ENCODE measurements at regions not wholly inside any gene's neighbourhood (a gene's known extent, or its start where the extent isn't known, plus 50 kb on each side); places are given as distances from the start of the nearest gene placed in this dataset.

DNA sequence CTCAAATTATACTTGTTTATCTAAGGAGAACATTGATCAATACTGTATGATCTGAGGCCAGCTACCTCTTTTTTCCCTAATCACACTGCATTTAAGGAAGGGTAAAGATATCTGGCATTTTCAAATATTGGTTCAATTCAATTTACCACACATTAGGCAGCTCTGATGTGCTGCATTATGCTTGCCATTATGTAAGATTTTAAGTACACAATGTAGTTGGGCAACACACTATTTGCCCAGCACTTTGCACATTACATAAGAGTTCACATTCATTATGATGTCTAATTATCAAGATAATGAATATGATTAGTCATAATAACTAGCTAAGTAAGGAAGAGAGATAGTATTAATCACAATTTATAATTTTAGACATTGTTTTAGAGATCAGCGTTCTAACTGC is 196.3 kb downstream of the BCHE start:
- Histone ChIP-seq H3K36me3 (ENCODE audit: low read depth) (no peaks in the 10 kb centered on the region), H3K9me3 (no peaks in the 10 kb centered on the region), H3K4me1 (ENCODE audit: low read depth) (no peaks in the 10 kb centered on the region), H3K4me3 (no peak overlapping the region)
- intact Hi-C loops (cut with DNase I, micrococcal nuclease) = no loop called here
- ATAC-seq = no peak
- TF ChIP-seq, protein P1, sequence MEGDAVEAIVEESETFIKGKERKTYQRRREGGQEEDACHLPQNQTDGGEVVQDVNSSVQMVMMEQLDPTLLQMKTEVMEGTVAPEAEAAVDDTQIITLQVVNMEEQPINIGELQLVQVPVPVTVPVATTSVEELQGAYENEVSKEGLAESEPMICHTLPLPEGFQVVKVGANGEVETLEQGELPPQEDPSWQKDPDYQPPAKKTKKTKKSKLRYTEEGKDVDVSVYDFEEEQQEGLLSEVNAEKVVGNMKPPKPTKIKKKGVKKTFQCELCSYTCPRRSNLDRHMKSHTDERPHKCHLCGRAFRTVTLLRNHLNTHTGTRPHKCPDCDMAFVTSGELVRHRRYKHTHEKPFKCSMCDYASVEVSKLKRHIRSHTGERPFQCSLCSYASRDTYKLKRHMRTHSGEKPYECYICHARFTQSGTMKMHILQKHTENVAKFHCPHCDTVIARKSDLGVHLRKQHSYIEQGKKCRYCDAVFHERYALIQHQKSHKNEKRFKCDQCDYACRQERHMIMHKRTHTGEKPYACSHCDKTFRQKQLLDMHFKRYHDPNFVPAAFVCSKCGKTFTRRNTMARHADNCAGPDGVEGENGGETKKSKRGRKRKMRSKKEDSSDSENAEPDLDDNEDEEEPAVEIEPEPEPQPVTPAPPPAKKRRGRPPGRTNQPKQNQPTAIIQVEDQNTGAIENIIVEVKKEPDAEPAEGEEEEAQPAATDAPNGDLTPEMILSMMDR (IDR thresholded peaks at IDR 0.05) = no peak
- DNase-seq = no peak

DNA sequence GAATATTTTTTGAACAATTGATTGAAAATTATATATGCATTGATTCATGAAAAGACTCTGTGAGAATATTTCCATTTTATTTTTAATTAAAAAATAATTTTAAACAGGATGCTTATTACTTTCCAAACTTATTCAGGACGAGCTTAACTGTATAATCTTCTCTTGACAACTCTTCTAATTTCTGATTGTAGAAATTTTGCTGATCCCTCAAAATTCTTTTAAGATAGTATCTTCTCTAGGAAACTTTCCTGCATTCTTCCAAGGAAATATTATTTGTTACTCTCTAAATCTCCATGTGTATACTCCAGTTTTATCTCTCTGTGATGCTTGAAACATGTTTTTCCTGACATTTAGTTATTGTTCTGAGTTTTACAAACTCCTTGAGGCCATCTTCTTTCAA is 197.2 kb downstream of the BCHE start:
- intact Hi-C loops (cut with DNase I, micrococcal nuclease) = no loop called here
- no peak for DNase-seq
- Histone ChIP-seq H3K4me3 (no peak overlapping the region), H3K4me1 (ENCODE audit: low read depth) (no peaks in the 10 kb centered on the region), H3K36me3 (ENCODE audit: low read depth) (no peaks in the 10 kb centered on the region), H3K9me3 (no peaks in the 10 kb centered on the region)
- TF ChIP-seq, protein P1 (IDR thresholded peaks at IDR 0.05) = no peak
- no peak for ATAC-seq

DNA sequence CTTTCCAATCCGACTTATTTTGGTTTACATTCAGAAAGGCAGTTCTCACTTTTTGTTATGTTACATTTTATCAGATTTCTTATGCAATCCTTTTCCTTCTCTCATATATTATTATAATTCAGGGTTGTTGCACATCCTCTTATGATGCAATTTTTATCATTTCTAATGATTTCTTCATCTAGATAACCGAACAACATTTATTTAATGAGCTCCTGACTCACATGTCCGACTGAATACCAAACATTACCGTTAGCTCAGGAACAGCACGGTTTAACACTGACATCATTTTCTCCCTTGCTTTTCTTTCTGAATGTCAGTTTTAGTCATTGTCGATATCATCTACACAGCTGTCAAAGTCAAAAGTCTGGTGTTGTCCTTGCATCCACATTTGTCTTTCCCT is 199.2 kb downstream of the BCHE start:
- Histone ChIP-seq H3K9me3 (no peaks in the 10 kb centered on the region), H3K4me3 (no peak overlapping the region), H3K4me1 (ENCODE audit: low read depth) (no peaks in the 10 kb centered on the region), H3K36me3 (ENCODE audit: low read depth) (no peaks in the 10 kb centered on the region)
- TF ChIP-seq, protein P1 (IDR thresholded peaks at IDR 0.05) = no peak
- no peak for ATAC-seq
- DNase-seq = no peak
- intact Hi-C loops (cut with DNase I, micrococcal nuclease) = no loop called here

DNA sequence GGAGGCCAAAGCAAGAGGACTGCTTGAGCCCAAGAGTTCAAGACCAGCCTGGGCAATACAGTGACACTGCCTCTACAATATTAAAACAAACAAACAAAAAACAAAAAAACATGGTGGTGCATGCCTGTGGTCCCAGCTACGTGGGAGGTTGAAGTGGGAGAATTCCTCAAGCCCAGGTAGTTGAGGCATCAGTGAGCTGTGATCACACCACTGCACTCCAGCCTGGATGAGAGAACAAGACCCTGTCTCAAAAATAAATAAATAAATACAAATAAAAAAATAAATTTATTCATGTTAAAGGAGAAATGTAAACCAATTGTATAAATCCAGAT is 200.6 kb downstream of the BCHE start:
- H3K4me1 ChIP-seq (ENCODE audit: low read depth) = no peaks in the 10 kb centered on the region
- no peak for DNase-seq
- intact Hi-C loops (cut with DNase I, micrococcal nuclease) = no loop called here
- no peak overlapping the region for H3K4me3 ChIP-seq
- no peaks in the 10 kb centered on the region for H3K36me3 ChIP-seq (ENCODE audit: low read depth)
- H3K9me3 ChIP-seq = no peaks in the 10 kb centered on the region
- TF ChIP-seq, protein P1 (IDR thresholded peaks at IDR 0.05) = no peak
- no peak for ATAC-seq

DNA sequence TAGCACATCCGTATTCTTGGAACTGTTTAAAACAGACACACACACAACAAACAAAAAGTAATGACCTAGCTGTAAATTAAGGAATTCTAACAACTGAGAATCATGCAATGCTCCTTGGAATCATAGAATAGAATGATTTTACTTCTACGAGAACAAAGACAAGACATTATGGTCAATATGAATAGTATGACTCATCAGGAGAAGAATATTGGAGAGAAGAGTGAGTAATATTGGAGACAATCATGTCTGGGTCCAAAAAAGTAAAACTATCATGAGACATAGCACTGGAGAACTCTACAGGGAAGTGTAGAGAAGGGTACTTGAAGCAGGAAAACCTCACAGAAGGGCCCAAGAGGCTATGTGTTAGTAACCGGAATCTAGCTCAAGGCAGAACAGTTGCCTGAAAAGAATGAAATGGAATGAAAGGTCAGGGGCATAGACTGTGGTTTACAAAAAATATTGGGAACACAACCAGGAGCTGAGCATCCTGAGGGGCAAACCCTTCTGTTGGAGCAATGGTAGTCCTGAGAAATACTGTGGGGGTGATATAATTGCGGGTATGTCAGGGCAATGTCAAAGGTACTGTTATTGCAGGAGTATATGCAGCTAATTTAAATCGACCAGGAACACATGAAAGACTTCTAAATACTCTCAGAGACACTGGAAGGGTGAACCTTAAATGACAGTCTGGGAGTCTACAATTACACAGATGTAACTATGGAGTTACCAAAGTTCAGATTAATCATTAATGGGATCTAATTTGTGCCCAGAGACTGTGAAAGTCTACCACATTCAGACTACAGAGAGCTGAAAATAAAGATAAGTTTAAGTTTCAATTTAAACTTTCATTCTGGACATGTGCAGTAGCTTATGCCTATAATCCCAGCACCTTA is 201.2 kb downstream of the BCHE start:
- ATAC-seq (peak; percentile 18), DNase-seq (no peak)
- H3K4me3 ChIP-seq = no peak overlapping the region
- TF ChIP-seq, protein P1 (IDR thresholded peaks at IDR 0.05) = no peak
- H3K4me1 ChIP-seq (ENCODE audit: low read depth) = no peaks in the 10 kb centered on the region
- H3K9me3 ChIP-seq = no peaks in the 10 kb centered on the region
- intact Hi-C loops (cut with DNase I, micrococcal nuclease) = no loop called here
- H3K36me3 ChIP-seq (ENCODE audit: low read depth) = no peaks in the 10 kb centered on the region
